ENCODE measurements at regions not wholly inside any gene's neighbourhood (a gene's known extent, or its start where the extent isn't known, plus 50 kb on each side); places are given as distances from the start of the nearest gene placed in this dataset.
"Not testable (repeated sequence)": the region's sequence is repeated elsewhere in the genome, so short reads cannot be mapped to it uniquely, and the experiment has no call there.

DNA sequence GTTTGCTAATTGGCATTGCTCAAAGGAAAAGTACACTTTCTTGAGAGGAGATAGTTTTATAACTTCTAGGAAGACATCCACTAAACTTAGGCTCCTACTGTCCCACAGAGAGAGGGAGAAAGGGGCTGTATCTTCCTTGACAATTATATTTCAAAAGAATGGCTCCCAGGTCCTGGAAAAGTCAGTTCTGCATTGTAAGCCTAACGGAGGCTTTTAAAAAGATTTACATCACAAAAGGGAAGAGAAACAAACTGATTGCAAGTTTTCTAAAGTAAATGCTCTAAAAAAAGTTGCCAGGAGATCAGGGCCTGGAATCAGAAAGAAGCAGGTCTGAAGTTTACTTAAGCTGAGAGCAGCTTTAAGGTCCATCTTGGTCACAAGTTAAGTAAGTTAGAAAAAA, 839.5 kb downstream of the FRK start:
- WGBS (ENCODE audit: insufficient coverage, low lambda C conversion rate): 50% methylated on average over 1 of the region's 1 CpG
- H3K27ac ChIP-seq (ENCODE audit: low read length): no peak overlapping the region
- no peaks in the 10 kb centered on the region for H3K9me3 ChIP-seq (ENCODE audit: control insufficient read depth, low read depth, low read length)
- DNase-seq: no peak
- H3K4me1 ChIP-seq (ENCODE audit: control insufficient read depth, insufficient read depth, low read length): no peaks in the 10 kb centered on the region
- no peak overlapping the region for H3K4me3 ChIP-seq (ENCODE audit: low read length)
- H3K36me3 ChIP-seq (ENCODE audit: control insufficient read depth, insufficient read depth, low read length): no peaks in the 10 kb centered on the region
- no peaks in the 10 kb centered on the region for H3K27me3 ChIP-seq (ENCODE audit: control insufficient read depth, insufficient read depth, low read length)

DNA sequence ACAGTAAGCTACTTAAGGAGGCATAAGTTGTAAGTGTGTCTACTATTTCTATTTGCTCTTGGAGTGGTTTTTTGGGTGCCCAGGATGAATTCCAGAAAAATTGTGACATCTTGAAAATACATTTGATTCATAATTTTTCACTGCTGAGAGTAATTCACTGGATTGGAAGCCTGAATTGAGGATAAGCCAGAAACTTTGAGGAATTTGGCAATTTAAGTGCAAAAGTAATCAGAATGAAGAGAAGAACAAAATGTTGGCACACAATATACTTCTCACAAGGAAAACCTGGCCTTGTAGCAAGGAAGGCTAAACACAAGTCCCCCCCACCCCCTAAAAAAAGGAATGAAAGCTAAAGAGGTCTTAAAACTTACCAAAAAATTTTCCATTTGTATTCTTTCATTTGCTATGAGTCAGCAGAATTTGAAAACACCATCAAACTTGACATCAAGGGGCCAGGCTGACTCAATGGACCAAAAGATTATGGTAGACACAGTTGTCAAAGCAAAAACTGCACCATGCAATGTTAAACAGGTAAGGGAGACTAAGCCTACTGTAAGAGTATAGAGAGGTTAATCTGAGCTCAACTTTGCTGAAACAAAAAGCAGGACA, 840.0 kb downstream of the FRK start:
- Histone ChIP-seq H3K4me1 (ENCODE audit: control insufficient read depth, insufficient read depth, low read length) (no peaks in the 10 kb centered on the region), H3K9me3 (ENCODE audit: control insufficient read depth, low read depth, low read length) (no peaks in the 10 kb centered on the region), H3K27ac (ENCODE audit: low read length) (no peak overlapping the region), H3K4me3 (ENCODE audit: low read length) (no peak overlapping the region), H3K36me3 (ENCODE audit: control insufficient read depth, insufficient read depth, low read length) (no peaks in the 10 kb centered on the region), H3K27me3 (ENCODE audit: control insufficient read depth, insufficient read depth, low read length) (no peaks in the 10 kb centered on the region)
- no peak for DNase-seq

DNA sequence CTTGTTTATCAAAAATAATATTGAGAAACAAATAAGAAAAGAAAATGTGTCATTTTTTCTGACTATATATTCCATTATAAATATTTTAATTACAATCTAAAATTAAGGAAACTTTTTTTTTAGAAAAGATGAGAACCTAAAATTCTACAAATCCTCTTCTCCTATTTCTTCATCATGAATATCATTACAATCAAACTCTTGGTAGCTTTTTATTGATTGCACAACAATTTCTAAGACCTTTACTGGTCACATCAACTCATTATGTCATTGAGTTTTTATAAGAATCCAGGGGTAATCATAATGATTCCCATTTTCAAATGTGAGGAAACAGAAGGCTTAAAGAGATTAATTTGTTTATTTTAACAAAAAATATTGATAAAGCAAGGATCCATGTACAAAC, 841.0 kb downstream of the FRK start:
- no peak overlapping the region for H3K27ac ChIP-seq (ENCODE audit: low read length)
- H3K36me3 ChIP-seq (ENCODE audit: control insufficient read depth, insufficient read depth, low read length): no peaks in the 10 kb centered on the region
- H3K27me3 ChIP-seq (ENCODE audit: control insufficient read depth, insufficient read depth, low read length): no peaks in the 10 kb centered on the region
- H3K9me3 ChIP-seq (ENCODE audit: control insufficient read depth, low read depth, low read length): no peaks in the 10 kb centered on the region
- no peak overlapping the region for H3K4me3 ChIP-seq (ENCODE audit: low read length)
- no peaks in the 10 kb centered on the region for H3K4me1 ChIP-seq (ENCODE audit: control insufficient read depth, insufficient read depth, low read length)
- no peak for DNase-seq

DNA sequence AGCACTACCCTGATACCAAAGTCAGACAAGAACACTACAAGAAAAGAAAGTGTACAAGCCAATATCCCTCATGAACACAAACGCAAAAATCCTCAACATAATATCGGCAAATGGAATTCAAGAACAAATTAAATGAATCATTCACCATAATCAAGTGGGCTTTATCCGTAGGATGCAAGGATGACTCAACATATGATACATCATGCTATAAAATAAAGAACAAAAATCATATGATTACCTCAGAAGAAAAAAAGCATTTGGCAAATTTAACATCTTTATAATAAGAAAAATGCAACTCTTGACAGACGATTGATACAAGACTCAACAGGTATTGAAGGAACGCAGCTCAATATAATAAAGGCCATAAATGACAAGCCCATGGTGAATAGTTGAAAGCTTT, 843.9 kb downstream of the FRK start:
- H3K4me3 ChIP-seq (ENCODE audit: low read length): no peak overlapping the region
- no peaks in the 10 kb centered on the region for H3K27me3 ChIP-seq (ENCODE audit: control insufficient read depth, insufficient read depth, low read length)
- no peak overlapping the region for H3K27ac ChIP-seq (ENCODE audit: low read length)
- WGBS (ENCODE audit: insufficient coverage, low lambda C conversion rate): 100% methylated on average over 1 of the region's 5 CpGs
- DNase-seq: no peak
- H3K36me3 ChIP-seq (ENCODE audit: control insufficient read depth, insufficient read depth, low read length): no peaks in the 10 kb centered on the region
- H3K9me3 ChIP-seq (ENCODE audit: control insufficient read depth, low read depth, low read length): no peaks in the 10 kb centered on the region
- H3K4me1 ChIP-seq (ENCODE audit: control insufficient read depth, insufficient read depth, low read length): no peaks in the 10 kb centered on the region

DNA sequence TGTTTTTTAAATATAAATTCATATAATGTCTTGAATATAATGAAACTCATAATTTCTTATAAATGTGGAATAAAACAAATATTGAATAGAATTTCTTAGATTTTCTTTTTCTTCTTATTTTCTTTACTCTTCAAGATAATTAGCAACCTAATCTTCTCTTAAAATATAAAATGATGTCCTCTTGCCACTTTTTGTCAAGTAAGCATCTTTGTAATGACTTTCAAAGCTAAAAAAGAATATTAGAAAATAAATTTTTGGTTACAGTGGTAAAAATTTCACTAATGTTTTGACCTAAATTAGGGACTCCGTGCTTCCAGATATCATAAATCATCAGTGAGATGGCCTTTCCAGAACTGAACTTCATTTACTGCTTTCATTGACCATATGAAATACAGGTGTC, 846.4 kb downstream of the FRK start:
- Histone ChIP-seq H3K36me3 (ENCODE audit: control insufficient read depth, insufficient read depth, low read length) (no peaks in the 10 kb centered on the region), H3K27ac (ENCODE audit: low read length) (no peak overlapping the region), H3K4me3 (ENCODE audit: low read length) (no peak overlapping the region), H3K4me1 (ENCODE audit: control insufficient read depth, insufficient read depth, low read length) (no peaks in the 10 kb centered on the region), H3K27me3 (ENCODE audit: control insufficient read depth, insufficient read depth, low read length) (no peaks in the 10 kb centered on the region), H3K9me3 (ENCODE audit: control insufficient read depth, low read depth, low read length) (no peaks in the 10 kb centered on the region)
- DNase-seq: no peak
- WGBS (ENCODE audit: insufficient coverage, low lambda C conversion rate): 40% methylated on average over 1 of the region's 1 CpG

DNA sequence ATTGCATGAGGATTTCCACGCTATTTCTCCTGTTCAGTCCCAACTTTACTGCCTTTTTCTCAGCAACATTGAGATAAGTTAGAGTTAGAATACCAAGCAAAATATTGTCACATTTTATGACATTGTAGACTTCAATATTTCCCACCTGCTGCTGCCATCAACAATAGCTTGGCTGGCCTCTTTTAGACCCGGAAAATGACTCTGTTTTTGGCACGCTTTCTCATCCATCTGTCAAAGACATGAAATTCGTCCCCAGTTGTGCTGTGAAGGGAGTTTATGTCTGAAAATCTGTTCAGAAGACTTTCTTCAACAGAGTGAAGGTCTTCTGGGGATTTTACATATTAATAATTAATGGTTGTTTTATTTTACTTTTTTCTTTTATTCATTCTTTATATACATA, 857.3 kb downstream of the FRK start:
- Histone ChIP-seq H3K4me3 (ENCODE audit: low read length) (no peak overlapping the region), H3K4me1 (ENCODE audit: control insufficient read depth, insufficient read depth, low read length) (no peaks in the 10 kb centered on the region), H3K27ac (ENCODE audit: low read length) (no peak overlapping the region), H3K36me3 (ENCODE audit: control insufficient read depth, insufficient read depth, low read length) (no peaks in the 10 kb centered on the region), H3K9me3 (ENCODE audit: control insufficient read depth, low read depth, low read length) (no peaks in the 10 kb centered on the region), H3K27me3 (ENCODE audit: control insufficient read depth, insufficient read depth, low read length) (no peaks in the 10 kb centered on the region)
- WGBS (ENCODE audit: insufficient coverage, low lambda C conversion rate): no CpG with 5 or more reads among the region's 4 CpGs
- no peak for DNase-seq

DNA sequence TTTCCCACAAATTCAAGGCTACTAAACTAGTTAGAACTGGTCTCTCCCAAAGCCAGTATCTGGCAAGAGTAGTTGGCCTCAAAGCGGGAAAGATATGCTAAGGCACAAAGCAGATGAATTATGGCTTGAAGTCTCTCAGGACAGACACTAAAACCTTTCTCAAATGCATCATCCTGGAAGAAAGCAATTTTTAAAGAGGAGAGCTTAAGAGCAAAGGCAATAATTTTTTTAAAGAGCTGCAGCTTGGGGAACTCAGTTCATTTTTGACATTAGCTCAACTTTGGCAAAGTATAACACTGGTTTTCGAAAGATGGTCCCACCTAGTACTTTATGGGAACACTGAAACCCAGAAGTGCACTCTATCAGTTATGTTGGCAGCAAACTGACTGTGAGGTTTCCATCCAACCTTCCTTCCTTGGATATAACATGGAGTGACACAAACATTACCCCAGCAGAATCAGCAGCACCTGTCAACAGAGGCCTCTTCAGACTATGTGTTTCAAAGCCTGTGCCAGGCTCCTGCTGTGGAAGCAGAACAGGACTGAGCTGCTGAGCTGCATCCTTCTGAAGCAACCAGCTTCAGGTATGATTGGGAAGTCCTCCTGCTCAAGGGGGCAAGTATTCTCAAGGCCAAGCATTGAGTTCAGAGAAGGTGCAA, 852.3 kb upstream of the HS3ST5 start:
- Histone ChIP-seq H3K9me3 (ENCODE audit: control insufficient read depth, low read depth, low read length) (no peaks in the 10 kb centered on the region), H3K36me3 (ENCODE audit: control insufficient read depth, insufficient read depth, low read length) (no peaks in the 10 kb centered on the region), H3K27ac (ENCODE audit: low read length) (no peak overlapping the region), H3K4me3 (ENCODE audit: low read length) (no peak overlapping the region), H3K4me1 (ENCODE audit: control insufficient read depth, insufficient read depth, low read length) (no peaks in the 10 kb centered on the region), H3K27me3 (ENCODE audit: control insufficient read depth, insufficient read depth, low read length) (no peaks in the 10 kb centered on the region)
- DNase-seq: no peak
- no CpG with 5 or more reads among the region's 2 CpGs for WGBS (ENCODE audit: insufficient coverage, low lambda C conversion rate)

DNA sequence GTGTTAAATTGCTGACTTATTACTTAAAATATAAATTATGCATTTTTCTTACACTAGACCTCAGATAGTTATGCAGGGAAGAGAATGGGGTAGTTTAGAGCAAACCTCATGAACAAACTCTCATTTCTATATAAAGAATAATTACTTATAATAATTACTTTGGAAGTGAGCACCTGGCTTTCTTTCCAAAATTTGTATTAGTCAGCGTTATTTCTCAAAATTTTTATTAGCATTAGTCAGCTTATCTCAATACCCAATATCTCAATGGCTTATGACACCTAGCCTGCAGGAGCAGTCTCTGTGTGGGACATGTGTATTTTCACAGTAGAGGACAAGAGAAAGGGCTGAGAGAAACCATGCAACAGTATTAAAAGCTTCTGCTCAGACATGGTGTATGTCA, 849.2 kb upstream of the HS3ST5 start:
- WGBS (ENCODE audit: insufficient coverage, low lambda C conversion rate): no CpG with 5 or more reads among the region's 1 CpG
- no peak for DNase-seq
- no peaks in the 10 kb centered on the region for H3K27me3 ChIP-seq (ENCODE audit: control insufficient read depth, insufficient read depth, low read length)
- no peaks in the 10 kb centered on the region for H3K4me1 ChIP-seq (ENCODE audit: control insufficient read depth, insufficient read depth, low read length)
- H3K4me3 ChIP-seq (ENCODE audit: low read length): no peak overlapping the region
- no peak overlapping the region for H3K27ac ChIP-seq (ENCODE audit: low read length)
- no peaks in the 10 kb centered on the region for H3K9me3 ChIP-seq (ENCODE audit: control insufficient read depth, low read depth, low read length)
- H3K36me3 ChIP-seq (ENCODE audit: control insufficient read depth, insufficient read depth, low read length): no peaks in the 10 kb centered on the region

DNA sequence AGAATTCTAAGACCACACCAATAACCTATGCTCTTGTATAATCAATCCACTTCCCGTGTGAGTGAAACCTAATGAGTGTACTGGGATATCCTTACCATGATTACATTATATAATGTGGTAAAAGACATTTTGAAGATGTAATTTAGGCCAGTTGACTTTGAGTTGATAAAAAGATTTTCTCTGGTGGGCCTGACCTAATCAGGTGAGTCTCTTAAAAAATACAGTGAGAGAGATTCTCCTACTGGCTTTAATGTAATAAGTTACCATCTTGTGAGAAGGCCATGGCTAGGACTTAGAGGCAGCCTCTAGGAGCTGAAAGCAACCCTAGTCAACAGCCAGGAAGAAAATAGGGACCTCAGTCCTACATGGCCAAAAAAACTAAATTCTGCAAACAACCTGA, 847.7 kb upstream of the HS3ST5 start:
- Histone ChIP-seq H3K36me3 (ENCODE audit: control insufficient read depth, insufficient read depth, low read length) (no peaks in the 10 kb centered on the region), H3K9me3 (ENCODE audit: control insufficient read depth, low read depth, low read length) (no peaks in the 10 kb centered on the region), H3K4me1 (ENCODE audit: control insufficient read depth, insufficient read depth, low read length) (no peaks in the 10 kb centered on the region), H3K4me3 (ENCODE audit: low read length) (no peak overlapping the region), H3K27ac (ENCODE audit: low read length) (no peak overlapping the region), H3K27me3 (ENCODE audit: control insufficient read depth, insufficient read depth, low read length) (no peaks in the 10 kb centered on the region)
- DNase-seq: no peak
- 100% methylated on average over 1 of the region's 1 CpG for WGBS (ENCODE audit: insufficient coverage, low lambda C conversion rate)

DNA sequence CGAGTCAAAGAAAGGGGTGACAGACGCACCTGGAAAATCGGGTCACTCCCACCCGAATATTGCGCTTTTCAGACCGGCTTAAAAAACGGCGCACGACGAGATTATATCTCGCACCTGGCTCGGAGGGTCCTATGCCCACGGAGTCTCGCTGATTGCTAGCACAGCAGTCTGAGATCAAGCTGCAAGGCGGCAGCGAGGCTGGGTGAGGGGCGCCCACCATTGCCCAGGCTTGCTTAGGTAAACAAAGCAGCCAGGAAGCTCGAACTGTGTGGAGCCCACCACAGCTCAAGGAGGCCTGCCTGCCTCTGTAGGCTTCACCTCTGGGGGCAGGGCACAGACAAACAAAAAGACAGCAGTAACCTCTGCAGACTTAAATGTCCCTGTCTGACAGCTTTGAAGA, 832.6 kb upstream of the HS3ST5 start:
- not testable (repeated sequence) for H3K27me3 ChIP-seq (ENCODE audit: control insufficient read depth, insufficient read depth, low read length); DNase-seq; H3K4me3 ChIP-seq (ENCODE audit: low read length); H3K9me3 ChIP-seq (ENCODE audit: control insufficient read depth, low read depth, low read length); H3K36me3 ChIP-seq (ENCODE audit: control insufficient read depth, insufficient read depth, low read length); H3K27ac ChIP-seq (ENCODE audit: low read length); H3K4me1 ChIP-seq (ENCODE audit: control insufficient read depth, insufficient read depth, low read length)
- WGBS (ENCODE audit: insufficient coverage, low lambda C conversion rate): no CpG with 5 or more reads among the region's 18 CpGs

DNA sequence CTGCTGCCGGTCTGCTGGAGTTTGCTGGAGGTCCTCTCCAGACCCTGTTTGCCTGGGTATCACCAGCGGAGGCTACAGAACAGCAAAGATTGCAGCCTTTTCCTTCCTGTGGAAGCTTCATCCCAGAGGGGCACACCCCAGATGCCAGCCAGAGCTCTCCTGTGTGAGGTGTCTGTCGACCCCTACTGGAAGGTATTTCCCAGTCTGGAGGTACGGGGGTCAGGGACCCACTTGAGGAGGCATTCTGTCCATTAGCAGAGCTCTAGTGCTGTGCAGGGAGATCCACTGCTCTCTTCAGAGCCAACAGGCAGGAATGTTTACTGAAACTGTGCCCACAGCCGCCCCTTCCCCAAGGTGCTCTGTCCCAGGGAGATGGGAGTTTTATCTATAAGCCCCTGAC, 823.1 kb upstream of the HS3ST5 start:
- H3K27ac ChIP-seq (ENCODE audit: low read length); H3K4me1 ChIP-seq (ENCODE audit: control insufficient read depth, insufficient read depth, low read length); H3K9me3 ChIP-seq (ENCODE audit: control insufficient read depth, low read depth, low read length); DNase-seq; H3K4me3 ChIP-seq (ENCODE audit: low read length); H3K36me3 ChIP-seq (ENCODE audit: control insufficient read depth, insufficient read depth, low read length); H3K27me3 ChIP-seq (ENCODE audit: control insufficient read depth, insufficient read depth, low read length): not testable (repeated sequence)
- WGBS (ENCODE audit: insufficient coverage, low lambda C conversion rate): no CpG with 5 or more reads among the region's 5 CpGs
